Liver (tissue), 8 donors: ENCODE measurements at regions not wholly inside any gene's neighbourhood (a gene's known extent, or its start where the extent isn't known, plus 50 kb on each side); places are given as distances from the start of the nearest gene placed in this dataset.

Experiments
- DNase-seq: peaks from one replicate; pipeline ENCODE4 v3.0.0-alpha.2; 2017; ENCODE audit warnings: low spot score
- H3K27ac ChIP-seq, 2 donors: one replicate each; pipeline ENCODE4 v1.7.0; 2013; ENCODE audit warnings: inconsistent platforms in 2 of 2, low read length in 2 of 2, control low read depth in 1 of 2, low read depth in 1 of 2, mild to moderate bottlenecking in 1 of 2
- H3K27me3 ChIP-seq, 4 donors: one replicate each; pipeline versions ENCODE4 v1.6.1 to v1.7.0; 2013; ENCODE audit warnings: low read length in 3 of 4, inconsistent platforms in 1 of 4, mild to moderate bottlenecking in 1 of 4, moderate library complexity in 1 of 4; ENCODE audit not compliant: control insufficient read depth in 4 of 4, insufficient read depth in 4 of 4
- H3K36me3 ChIP-seq, 4 donors: one replicate each; pipeline versions ENCODE4 v1.6.1 to v1.7.0; 2013; ENCODE audit warnings: low read length in 3 of 4, mild to moderate bottlenecking in 3 of 4, low read depth in 1 of 4, moderate library complexity in 1 of 4; ENCODE audit not compliant: control insufficient read depth in 4 of 4, insufficient read depth in 3 of 4
- H3K4me1 ChIP-seq, 4 donors: one replicate each; pipeline versions ENCODE4 v1.6.1 to v1.7.0; 2013; ENCODE audit warnings: low read length in 3 of 4, mild to moderate bottlenecking in 3 of 4, moderate library complexity in 1 of 4; ENCODE audit not compliant: control insufficient read depth in 4 of 4, insufficient read depth in 4 of 4
- H3K4me3 ChIP-seq, 3 donors: one replicate each; pipeline versions ENCODE4 v1.6.1 to v1.7.0; 2013; ENCODE audit warnings: low read length in 3 of 3, control low read depth in 1 of 3, low read depth in 1 of 3, mild to moderate bottlenecking in 1 of 3
- H3K9ac ChIP-seq, 2 donors: one replicate each; pipeline ENCODE4 v1.7.0; 2013; ENCODE audit warnings: low read length in 2 of 2, mild to moderate bottlenecking in 2 of 2, moderate library complexity in 2 of 2, control low read depth in 1 of 2, low read depth in 1 of 2
- H3K9me3 ChIP-seq, 4 donors: one replicate each; pipeline versions ENCODE4 v1.6.1 to v1.7.0; 2013; ENCODE audit warnings: low read length in 3 of 4; ENCODE audit not compliant: control insufficient read depth in 4 of 4
- EGR1 ChIP-seq, 2 donors: IDR thresholded peaks; 2 replicates each; pipeline ENCODE4 v1.6.1; 2016 to 2018; ENCODE audit warnings: antibody characterized with exemption in 2 of 2, low read depth in 2 of 2
- FOXA1 ChIP-seq: IDR thresholded peaks from 2 replicates; pipeline ENCODE4 v1.6.1; 2016; ENCODE audit warnings: antibody characterized with exemption
- FOXA2 ChIP-seq: IDR thresholded peaks from 2 replicates; pipeline ENCODE4 v1.6.1; 2016; ENCODE audit warnings: antibody characterized with exemption
- GABPA ChIP-seq, 2 donors: IDR thresholded peaks in 1 of 2; conservative IDR thresholded peaks in 1 of 2; 2 replicates each; pipeline ENCODE4 v1.6.1; 2016; ENCODE audit warnings: antibody characterized with exemption in 2 of 2, mild to moderate bottlenecking in 1 of 2, moderate library complexity in 1 of 2
- HNF4A ChIP-seq, 2 donors: conservative IDR thresholded peaks; 2 replicates each; pipeline ENCODE4 v1.6.1; 2016; ENCODE audit warnings: antibody characterized with exemption in 2 of 2, mild to moderate bottlenecking in 2 of 2
- HNF4G ChIP-seq: IDR thresholded peaks from 2 replicates; pipeline ENCODE4 v1.6.1; 2016; ENCODE audit warnings: antibody characterized with exemption
- JUND ChIP-seq, 2 donors: IDR thresholded peaks; 2 replicates each; pipeline ENCODE4 v1.6.1; 2016; ENCODE audit warnings: antibody characterized with exemption in 2 of 2
- NR2F2 ChIP-seq: IDR thresholded peaks from 2 replicates; pipeline ENCODE4 v1.6.1; 2016; ENCODE audit warnings: antibody characterized with exemption
- RAD21 ChIP-seq, 2 donors: IDR thresholded peaks; 2 replicates each; pipeline ENCODE4 v1.6.1; 2016; ENCODE audit warnings: antibody characterized with exemption in 2 of 2, mild to moderate bottlenecking in 2 of 2
- RXRA ChIP-seq, 2 donors: IDR thresholded peaks; 2 replicates each; pipeline ENCODE4 v1.6.1; 2017 to 2018; ENCODE audit warnings: antibody characterized with exemption in 2 of 2, mild to moderate bottlenecking in 1 of 2
- SP1 ChIP-seq: IDR thresholded peaks from 2 replicates; pipeline ENCODE4 v1.6.1; 2018; ENCODE audit warnings: antibody characterized with exemption, mild to moderate bottlenecking
- TAF1 ChIP-seq: conservative IDR thresholded peaks from 2 replicates; pipeline ENCODE4 v1.6.1; 2016; ENCODE audit warnings: antibody characterized with exemption, mild to moderate bottlenecking
- YY1 ChIP-seq: IDR thresholded peaks from 2 replicates; pipeline ENCODE4 v1.6.1; 2016; ENCODE audit warnings: antibody characterized with exemption, mild to moderate bottlenecking
- WGBS: extraction: QIAGEN DNeasy Blood & Tissue Kit; methylation state at CpG from one replicate; pipeline ENCODE4 v1.1.7; 2013; 5-methylcytosine and 5-hydroxymethylcytosine counted together
- TF ChIP-seq, protein P1 (sequence below): fragments of 150-350 bp; IDR thresholded peaks from 2 replicates; pipeline ENCODE4 v1.5.1; 2017; ENCODE audit warnings: improper control_type of control experiment, low read depth, low read length; ENCODE audit not compliant: missing input control
- TF ChIP-seq, protein P2 (sequence below): IDR thresholded peaks from 2 replicates; pipeline ENCODE4 v1.6.1; 2016; ENCODE audit warnings: antibody characterized with exemption
- TF ChIP-seq, protein P3 (sequence below): IDR thresholded peaks from 2 replicates; pipeline ENCODE4 v1.6.1; 2016; ENCODE audit warnings: antibody characterized with exemption
- TF ChIP-seq, protein P4 (sequence below): IDR thresholded peaks from 2 replicates; pipeline ENCODE4 v1.6.1; 2016; ENCODE audit warnings: antibody characterized with exemption
- TF ChIP-seq, protein P5 (sequence below): IDR thresholded peaks from 2 replicates; pipeline ENCODE4 v1.6.1; 2016; ENCODE audit warnings: antibody characterized with exemption, mild to moderate bottlenecking
- donor health status: healthy.
- donor health status: healthy.
- donor health status: healthy.
- donor health status: healthy.
- donor health status: healthy.

DNA sequence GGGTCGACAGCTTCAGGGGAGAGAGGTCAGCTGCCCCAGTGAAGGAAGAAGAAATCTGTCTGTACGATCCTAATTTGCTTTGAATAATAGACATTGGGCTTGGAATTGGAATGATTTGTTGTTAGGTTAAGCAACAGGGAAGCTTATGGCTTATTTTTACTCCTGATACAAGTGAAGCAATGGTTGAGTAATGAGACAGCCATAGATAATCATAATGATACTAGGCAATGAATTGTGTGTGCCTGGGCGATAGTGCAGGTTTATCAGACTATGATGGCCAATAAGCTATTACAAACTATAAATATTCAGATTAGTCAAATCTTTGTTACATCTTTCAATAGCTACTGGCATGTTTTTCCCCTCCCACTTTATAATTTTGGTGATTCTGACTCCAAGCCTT, 140.9 kb upstream of the CDIN1 start:
- no peak for DNase-seq
- H3K9me3 ChIP-seq = no peaks in the 10 kb centered on the region
- no peaks in the 10 kb centered on the region for H3K4me1 ChIP-seq
- H3K9ac ChIP-seq = no peak overlapping the region
- 75% methylated on average over 3 of the region's 3 CpGs for WGBS
- peaks cover 0 to 5% (median 0%) of the 10 kb centered on the region in 4 donors for H3K27me3 ChIP-seq
- TF ChIP-seq, protein P1, sequence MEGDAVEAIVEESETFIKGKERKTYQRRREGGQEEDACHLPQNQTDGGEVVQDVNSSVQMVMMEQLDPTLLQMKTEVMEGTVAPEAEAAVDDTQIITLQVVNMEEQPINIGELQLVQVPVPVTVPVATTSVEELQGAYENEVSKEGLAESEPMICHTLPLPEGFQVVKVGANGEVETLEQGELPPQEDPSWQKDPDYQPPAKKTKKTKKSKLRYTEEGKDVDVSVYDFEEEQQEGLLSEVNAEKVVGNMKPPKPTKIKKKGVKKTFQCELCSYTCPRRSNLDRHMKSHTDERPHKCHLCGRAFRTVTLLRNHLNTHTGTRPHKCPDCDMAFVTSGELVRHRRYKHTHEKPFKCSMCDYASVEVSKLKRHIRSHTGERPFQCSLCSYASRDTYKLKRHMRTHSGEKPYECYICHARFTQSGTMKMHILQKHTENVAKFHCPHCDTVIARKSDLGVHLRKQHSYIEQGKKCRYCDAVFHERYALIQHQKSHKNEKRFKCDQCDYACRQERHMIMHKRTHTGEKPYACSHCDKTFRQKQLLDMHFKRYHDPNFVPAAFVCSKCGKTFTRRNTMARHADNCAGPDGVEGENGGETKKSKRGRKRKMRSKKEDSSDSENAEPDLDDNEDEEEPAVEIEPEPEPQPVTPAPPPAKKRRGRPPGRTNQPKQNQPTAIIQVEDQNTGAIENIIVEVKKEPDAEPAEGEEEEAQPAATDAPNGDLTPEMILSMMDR = no peak
- TF ChIP-seq FOXA2 (no peak), RAD21 (IDR thresholded peaks at IDR 0.05) (no peak), JUND (IDR thresholded peaks at IDR 0.05) (no peak), SP1 (no peak), EGR1 (IDR thresholded peaks at IDR 0.05; ENCODE audit: low read depth in 2 of 2) (no peak), NR2F2 (no peak), RXRA (IDR thresholded peaks at IDR 0.05) (no peak), FOXA1 (no peak), TAF1 (no peak), HNF4G (no peak), YY1 (no peak), GABPA (IDR thresholded peaks at IDR 0.05 in 1 of 2, conservative IDR thresholded peaks at IDR 0.05 in 1 of 2) (no peak), HNF4A (conservative IDR thresholded peaks at IDR 0.05) (no peak)
- TF ChIP-seq, protein P2, sequence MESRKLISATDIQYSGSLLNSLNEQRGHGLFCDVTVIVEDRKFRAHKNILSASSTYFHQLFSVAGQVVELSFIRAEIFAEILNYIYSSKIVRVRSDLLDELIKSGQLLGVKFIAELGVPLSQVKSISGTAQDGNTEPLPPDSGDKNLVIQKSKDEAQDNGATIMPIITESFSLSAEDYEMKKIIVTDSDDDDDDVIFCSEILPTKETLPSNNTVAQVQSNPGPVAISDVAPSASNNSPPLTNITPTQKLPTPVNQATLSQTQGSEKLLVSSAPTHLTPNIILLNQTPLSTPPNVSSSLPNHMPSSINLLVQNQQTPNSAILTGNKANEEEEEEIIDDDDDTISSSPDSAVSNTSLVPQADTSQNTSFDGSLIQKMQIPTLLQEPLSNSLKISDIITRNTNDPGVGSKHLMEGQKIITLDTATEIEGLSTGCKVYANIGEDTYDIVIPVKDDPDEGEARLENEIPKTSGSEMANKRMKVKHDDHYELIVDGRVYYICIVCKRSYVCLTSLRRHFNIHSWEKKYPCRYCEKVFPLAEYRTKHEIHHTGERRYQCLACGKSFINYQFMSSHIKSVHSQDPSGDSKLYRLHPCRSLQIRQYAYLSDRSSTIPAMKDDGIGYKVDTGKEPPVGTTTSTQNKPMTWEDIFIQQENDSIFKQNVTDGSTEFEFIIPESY = no peak
- TF ChIP-seq, protein P3, sequence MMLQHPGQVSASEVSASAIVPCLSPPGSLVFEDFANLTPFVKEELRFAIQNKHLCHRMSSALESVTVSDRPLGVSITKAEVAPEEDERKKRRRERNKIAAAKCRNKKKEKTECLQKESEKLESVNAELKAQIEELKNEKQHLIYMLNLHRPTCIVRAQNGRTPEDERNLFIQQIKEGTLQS = no peak
- TF ChIP-seq, protein P4, sequence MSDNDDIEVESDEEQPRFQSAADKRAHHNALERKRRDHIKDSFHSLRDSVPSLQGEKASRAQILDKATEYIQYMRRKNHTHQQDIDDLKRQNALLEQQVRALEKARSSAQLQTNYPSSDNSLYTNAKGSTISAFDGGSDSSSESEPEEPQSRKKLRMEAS = no peak
- TF ChIP-seq, protein P5, sequence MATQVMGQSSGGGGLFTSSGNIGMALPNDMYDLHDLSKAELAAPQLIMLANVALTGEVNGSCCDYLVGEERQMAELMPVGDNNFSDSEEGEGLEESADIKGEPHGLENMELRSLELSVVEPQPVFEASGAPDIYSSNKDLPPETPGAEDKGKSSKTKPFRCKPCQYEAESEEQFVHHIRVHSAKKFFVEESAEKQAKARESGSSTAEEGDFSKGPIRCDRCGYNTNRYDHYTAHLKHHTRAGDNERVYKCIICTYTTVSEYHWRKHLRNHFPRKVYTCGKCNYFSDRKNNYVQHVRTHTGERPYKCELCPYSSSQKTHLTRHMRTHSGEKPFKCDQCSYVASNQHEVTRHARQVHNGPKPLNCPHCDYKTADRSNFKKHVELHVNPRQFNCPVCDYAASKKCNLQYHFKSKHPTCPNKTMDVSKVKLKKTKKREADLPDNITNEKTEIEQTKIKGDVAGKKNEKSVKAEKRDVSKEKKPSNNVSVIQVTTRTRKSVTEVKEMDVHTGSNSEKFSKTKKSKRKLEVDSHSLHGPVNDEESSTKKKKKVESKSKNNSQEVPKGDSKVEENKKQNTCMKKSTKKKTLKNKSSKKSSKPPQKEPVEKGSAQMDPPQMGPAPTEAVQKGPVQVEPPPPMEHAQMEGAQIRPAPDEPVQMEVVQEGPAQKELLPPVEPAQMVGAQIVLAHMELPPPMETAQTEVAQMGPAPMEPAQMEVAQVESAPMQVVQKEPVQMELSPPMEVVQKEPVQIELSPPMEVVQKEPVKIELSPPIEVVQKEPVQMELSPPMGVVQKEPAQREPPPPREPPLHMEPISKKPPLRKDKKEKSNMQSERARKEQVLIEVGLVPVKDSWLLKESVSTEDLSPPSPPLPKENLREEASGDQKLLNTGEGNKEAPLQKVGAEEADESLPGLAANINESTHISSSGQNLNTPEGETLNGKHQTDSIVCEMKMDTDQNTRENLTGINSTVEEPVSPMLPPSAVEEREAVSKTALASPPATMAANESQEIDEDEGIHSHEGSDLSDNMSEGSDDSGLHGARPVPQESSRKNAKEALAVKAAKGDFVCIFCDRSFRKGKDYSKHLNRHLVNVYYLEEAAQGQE = no peak
- no peak overlapping the region for H3K4me3 ChIP-seq
- no peaks in the 10 kb centered on the region for H3K36me3 ChIP-seq
- H3K27ac ChIP-seq = no peak overlapping the region

DNA sequence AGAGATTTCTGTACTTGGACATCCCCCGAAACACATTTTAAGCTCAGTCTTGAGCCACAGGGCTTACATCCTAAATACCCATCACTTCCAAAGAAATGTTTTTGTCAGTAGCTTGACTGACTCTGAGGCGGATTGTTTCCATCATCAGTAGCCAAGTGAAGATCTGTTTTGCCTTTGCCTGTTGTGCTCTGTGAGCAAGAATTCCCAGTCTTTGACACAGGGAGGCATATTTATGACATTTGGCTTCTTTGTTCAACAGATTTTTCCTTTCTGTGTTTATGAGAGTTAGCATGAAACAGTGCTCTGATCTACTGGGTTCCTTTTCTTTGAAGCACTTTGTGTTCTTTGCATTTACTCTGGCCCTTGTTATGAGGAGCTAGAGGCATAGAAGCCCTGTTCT, 132.1 kb upstream of the CDIN1 start:
- DNase-seq = no peak
- WGBS = 93% methylated on average over 2 of the region's 2 CpGs
- Histone ChIP-seq H3K36me3 (no peaks in the 10 kb centered on the region), H3K4me3 (no peak overlapping the region), H3K27me3 (no peaks in the 10 kb centered on the region), H3K4me1 (no peaks in the 10 kb centered on the region), H3K27ac (no peak overlapping the region), H3K9ac (no peak overlapping the region), H3K9me3 (no peaks in the 10 kb centered on the region)
- TF ChIP-seq, protein P3 = no peak
- TF ChIP-seq HNF4G (no peak), SP1 (no peak), YY1 (no peak), HNF4A (conservative IDR thresholded peaks at IDR 0.05) (no peak), EGR1 (IDR thresholded peaks at IDR 0.05; ENCODE audit: low read depth in 2 of 2) (no peak), TAF1 (no peak), RAD21 (IDR thresholded peaks at IDR 0.05) (no peak), JUND (IDR thresholded peaks at IDR 0.05) (no peak), RXRA (IDR thresholded peaks at IDR 0.05) (no peak), GABPA (IDR thresholded peaks at IDR 0.05 in 1 of 2, conservative IDR thresholded peaks at IDR 0.05 in 1 of 2) (no peak)
- TF ChIP-seq, protein P2 = no peak
- TF ChIP-seq, protein P1 = no peak
